ENCODE measurements at regions not wholly inside any gene's neighbourhood (a gene's known extent, or its start where the extent isn't known, plus 50 kb on each side); places are given as distances from the start of the nearest gene placed in this dataset.
"Not testable (repeated sequence)": the region's sequence is repeated elsewhere in the genome, so short reads cannot be mapped to it uniquely, and the experiment has no call there.

GRCh38 chr1:234866007-234866866 lies 256.3 kb upstream of the IRF2BP2 start:
- DNase-seq (ENCODE audit: low read depth in 2 of 2): no peak

GRCh38 chr1:234865171-234866006 lies 255.4 kb upstream of the IRF2BP2 start:
- DNase-seq (ENCODE audit: low read depth in 2 of 2): no peak

- no peak for DNase-seq (ENCODE audit: low read depth in 2 of 2)
Observed at GRCh38 chr1:234864116-234864515, 254.1 kb upstream of the IRF2BP2 start.

GRCh38 chr1:234863551-234863971 lies 253.6 kb upstream of the IRF2BP2 start:
- DNase-seq (ENCODE audit: low read depth in 2 of 2): no peak

GRCh38 chr1:234862944-234863515 lies 253.1 kb upstream of the IRF2BP2 start:
- no peak for DNase-seq (ENCODE audit: low read depth in 2 of 2)

- no peak for DNase-seq (ENCODE audit: low read depth in 2 of 2)
Observed at GRCh38 chr1:234862360-234862943, 252.5 kb upstream of the IRF2BP2 start.

- DNase-seq (ENCODE audit: low read depth in 2 of 2): no peak
Observed at GRCh38 chr1:234861761-234862160, 251.8 kb upstream of the IRF2BP2 start.

- DNase-seq (ENCODE audit: low read depth in 2 of 2): no peak
Observed at GRCh38 chr1:234861024-234861620, 251.1 kb upstream of the IRF2BP2 start.

- no peak for DNase-seq (ENCODE audit: low read depth in 2 of 2)
Observed at GRCh38 chr1:234858722-234859121, 248.7 kb upstream of the IRF2BP2 start.

- no peak for DNase-seq (ENCODE audit: low read depth in 2 of 2)
Observed at GRCh38 chr1:234856845-234857245, 246.9 kb upstream of the IRF2BP2 start.

- DNase-seq (ENCODE audit: low read depth in 2 of 2): no peak
Observed at GRCh38 chr1:234855851-234856250, 245.9 kb upstream of the IRF2BP2 start.

GRCh38 chr1:234854645-234855039 lies 244.7 kb upstream of the IRF2BP2 start:
- no peak for DNase-seq (ENCODE audit: low read depth in 2 of 2)

- no peak for DNase-seq (ENCODE audit: low read depth in 2 of 2)
Observed at GRCh38 chr1:234853906-234854644, 244.1 kb upstream of the IRF2BP2 start.

GRCh38 chr1:234852659-234853058 lies 242.7 kb upstream of the IRF2BP2 start:
- DNase-seq (ENCODE audit: low read depth in 2 of 2): no peak

GRCh38 chr1:234851450-234852438 lies 241.8 kb upstream of the IRF2BP2 start:
- no peak for DNase-seq (ENCODE audit: low read depth in 2 of 2)

GRCh38 chr1:234849832-234850231 lies 239.9 kb upstream of the IRF2BP2 start:
- no peak for DNase-seq (ENCODE audit: low read depth in 2 of 2)

- no peak for DNase-seq (ENCODE audit: low read depth in 2 of 2)
Observed at GRCh38 chr1:234848972-234849649, 239.1 kb upstream of the IRF2BP2 start.

- not testable (repeated sequence) for DNase-seq (ENCODE audit: low read depth in 2 of 2)
Observed at GRCh38 chr1:234846813-234847212, 236.8 kb upstream of the IRF2BP2 start.

- no peak for DNase-seq (ENCODE audit: low read depth in 2 of 2)
Observed at GRCh38 chr1:234845836-234846235, 235.9 kb upstream of the IRF2BP2 start.
